K562 (cell line): ENCODE measurements at regions not wholly inside any gene's neighbourhood (a gene's known extent, or its start where the extent isn't known, plus 50 kb on each side); places are given as distances from the start of the nearest gene placed in this dataset.

Experiments used
- ATAC-seq: fragments of 200-7000 bp; cut with Tn5 transposase; 3 replicates; pipeline ENCODE4 v1.9.1; 2020; ENCODE audit warnings: moderate library complexity
- BruUV-seq: library from RNA; stranded (reverse); fragments of 400-500 nt; replicated peaks from 2 replicates; lab custom pipeline; 2021; lab: Mats Ljungman, UMichigan
- CTCF ChIA-PET: fragments of 300-600 bp; formaldehyde crosslinking; extraction: SDS; loops from one replicate; lab custom pipeline; 2021; ENCODE audit warnings: low intra/inter-chr PET ratio; lab: Yijun Ruan, JAX
- POLR2A ChIA-PET: fragments of 300-600, 350-650 bp; sonication (Branson Sonifier 250); formaldehyde crosslinking; extraction: SDS; loops from one replicate; lab custom pipeline; 2021; ENCODE audit warnings: antibody characterized with exemption, inconsistent platforms; lab: Yijun Ruan, JAX
- DNase-seq, 4 experiments: peaks; one replicate each; pipeline versions ENCODE4 v3.0.0 to v3.0.0-alpha.2; 2011 to 2018; ENCODE audit warnings: low spot score in 3 of 4, mixed read lengths in 3 of 4; ENCODE audit errors: extremely low read depth in 1 of 4
- FAIRE-seq: peaks from 2 replicates; lab custom pipeline; 2011; peaks lifted over from hg19 to GRCh38; lab: Jason Lieb, UNC
- H2AFZ ChIP-seq: 2 replicates; pipeline ENCODE4 v1.6.0; 2011; ENCODE audit warnings: low read depth, low read length, control low read depth, inconsistent platforms
- H3K27ac ChIP-seq: fragments of 200-600 bp; 3 replicates; pipeline ENCODE4 v1.8.0; 2011; ENCODE audit warnings: low read depth, mild to moderate bottlenecking, control low read depth, inconsistent platforms, low read length, moderate library complexity, mixed read lengths; ENCODE audit errors: extremely low read depth
- H3K27me3 ChIP-seq, 2 experiments: fragments of 300-600 bp in 1 of 2; 2 replicates in 1 of 2; 3 replicates in 1 of 2; pipeline versions ENCODE4 v1.6.0 to v1.8.0; 2011; ENCODE audit warnings: inconsistent platforms in 2 of 2, low read length in 2 of 2, mild to moderate bottlenecking in 1 of 2, mixed read lengths in 1 of 2, moderate library complexity in 1 of 2; ENCODE audit not compliant: control insufficient read depth in 2 of 2, insufficient read depth in 2 of 2
- H3K36me3 ChIP-seq: fragments of 300-600 bp; 3 replicates; pipeline ENCODE4 v1.8.0; 2011; ENCODE audit warnings: mild to moderate bottlenecking, low read length, inconsistent platforms; ENCODE audit not compliant: control insufficient read depth, insufficient read depth
- H3K4me1 ChIP-seq, 2 experiments: fragments of 200-600 bp in 1 of 2; replicated peaks in 1 of 2; 2 replicates in 1 of 2; 3 replicates in 1 of 2; pipeline versions ENCODE4 v1.5.1 to v1.8.0; 2011; ENCODE audit warnings: inconsistent platforms in 2 of 2, low read length in 2 of 2, mild to moderate bottlenecking in 1 of 2, mixed read lengths in 1 of 2, moderate library complexity in 1 of 2; ENCODE audit not compliant: control insufficient read depth in 2 of 2, insufficient read depth in 2 of 2
- H3K4me2 ChIP-seq: 2 replicates; pipeline ENCODE4 v1.6.1; 2011; ENCODE audit warnings: low read length, control low read depth, inconsistent platforms, mixed read lengths; ENCODE audit not compliant: insufficient read depth
- H3K4me3 ChIP-seq: fragments of 200-600 bp; sonication (generic), shearing (Covaris generic); 2 replicates; pipeline ENCODE4 v1.5.1; 2016; ENCODE audit warnings: control low read depth, inconsistent platforms
- H3K79me2 ChIP-seq: fragments of 200-600 bp; 3 replicates; pipeline ENCODE4 v1.8.0; 2011; ENCODE audit warnings: low read length, inconsistent platforms; ENCODE audit not compliant: control insufficient read depth, insufficient read depth
- H3K9ac ChIP-seq, 2 experiments: 2 replicates each; pipeline versions ENCODE4 v1.6.0 to v1.6.1; 2011; ENCODE audit warnings: low read depth in 2 of 2, low read length in 2 of 2, control low read depth in 1 of 2, inconsistent platforms in 1 of 2, mild to moderate bottlenecking in 1 of 2, mixed read lengths in 1 of 2; ENCODE audit not compliant: insufficient read depth in 1 of 2
- H3K9me1 ChIP-seq: one replicate; pipeline ENCODE4 v1.6.0; 2011; ENCODE audit warnings: inconsistent platforms, mild to moderate bottlenecking, low read length, moderate library complexity; ENCODE audit not compliant: control insufficient read depth, insufficient read depth
- H3K9me3 ChIP-seq: replicated peaks from 2 replicates; pipeline ENCODE4 v1.5.1; 2011; ENCODE audit warnings: low read depth, low read length, inconsistent platforms; ENCODE audit not compliant: control insufficient read depth, insufficient read depth
- H4K20me1 ChIP-seq: replicated peaks from 2 replicates; pipeline ENCODE4 v1.6.1; 2011; ENCODE audit warnings: low read length, inconsistent platforms, mixed read lengths; ENCODE audit not compliant: control insufficient read depth, insufficient read depth
- BRD4 ChIP-seq: fragments of 200-600 bp; sonication (generic); IDR thresholded peaks from 2 replicates; pipeline ENCODE4 v1.6.1; 2017; ENCODE audit warnings: inconsistent platforms
- DMBX1 ChIP-seq: fragments of 250-450 bp; sonication (Bioruptor Pico); IDR thresholded peaks from 2 replicates; pipeline ENCODE4 v1.8.0; 2022; ENCODE audit warnings: inconsistent platforms, mild to moderate bottlenecking, moderate library complexity, borderline replicate concordance
- GATA2 ChIP-seq: sonication (generic); formaldehyde crosslinking; IDR thresholded peaks from 2 replicates; pipeline ENCODE4 v1.4.0; 2020; ENCODE audit warnings: mild to moderate bottlenecking, missing genetic modification reagents
- IRF1 ChIP-seq: sonication (generic); formaldehyde crosslinking; IDR thresholded peaks from 2 replicates; pipeline ENCODE4 v1.8.0; 2022; ENCODE audit warnings: missing genetic modification reagents, mild to moderate bottlenecking, borderline replicate concordance
- JUN ChIP-seq, 2 experiments: sonication (generic) in 1 of 2; formaldehyde crosslinking in 1 of 2; IDR thresholded peaks; 2 replicates each; pipeline versions ENCODE4 v1.6.1 to v1.8.0; 2012 to 2022; ENCODE audit warnings: borderline replicate concordance in 2 of 2, mild to moderate bottlenecking in 2 of 2, improper control_type of control experiment in 1 of 2, low read depth in 1 of 2, low read length in 1 of 2, missing genetic modification reagents in 1 of 2
- KAT8 ChIP-seq: fragments of 450-650 bp; IDR thresholded peaks from 2 replicates; pipeline ENCODE4 v1.6.1; 2016; ENCODE audit warnings: low read depth, mild to moderate bottlenecking
- KDM4B ChIP-seq, 2 experiments: fragments of 450-650 bp in 1 of 2; sonication (generic) in 1 of 2; IDR thresholded peaks; 2 replicates each; pipeline ENCODE4 v1.6.1; 2016 to 2017; ENCODE audit warnings: borderline replicate concordance in 2 of 2, antibody characterized with exemption in 1 of 2, low read depth in 1 of 2, mild to moderate bottlenecking in 1 of 2
- KLF10 ChIP-seq: fragments of 250-450 bp; sonication (Bioruptor Pico); IDR thresholded peaks from 2 replicates; pipeline ENCODE4 v1.6.1; 2021; ENCODE audit warnings: matching md5 sums
- SREBF2 ChIP-seq: sonication (generic); formaldehyde crosslinking; IDR thresholded peaks from 2 replicates; pipeline ENCODE4 v1.4.0; 2020; ENCODE audit warnings: mild to moderate bottlenecking, missing genetic modification reagents
- TBL1XR1 ChIP-seq, 2 experiments: IDR thresholded peaks; 2 replicates each; pipeline ENCODE4 v1.6.1; 2012; ENCODE audit warnings: improper control_type of control experiment in 2 of 2, low read length in 2 of 2, mild to moderate bottlenecking in 1 of 2
- WGBS: fragments of 100-300 bp; shearing (Covaris generic); methylation state at CpG from one replicate; pipeline ENCODE4 v1.1.6; 2016; ENCODE audit warnings: low coverage, mixed read lengths; ENCODE audit not compliant: insufficient coverage; ENCODE audit errors: missing lambda C conversion rate; 5-methylcytosine and 5-hydroxymethylcytosine counted together
- in situ Hi-C: fragments of 300-500 bp; cut with MboI; formaldehyde crosslinking; loops from 4 replicates; pipeline ENCODE4 v1.15.0; 2018; ENCODE audit warnings: inconsistent platforms, mixed read lengths
- intact Hi-C: fragments of 100-400 bp; cut with micrococcal nuclease; formaldehyde crosslinking; loops from 2 replicates; pipeline ENCODE4 v1.14.2; 2022

- Histone ChIP-seq H3K27ac (no peak overlapping the region), H3K4me3 (no peak overlapping the region), H3K27me3 (no peaks in the 10 kb centered on the region), H3K4me2 (no peak overlapping the region), H3K36me3 (no peaks in the 10 kb centered on the region), H3K9me3 (no peaks in the 10 kb centered on the region), H3K79me2 (no peaks in the 10 kb centered on the region), H3K9me1 (no peaks in the 10 kb centered on the region), H2AFZ (no peak overlapping the region), H4K20me1 (no peaks in the 10 kb centered on the region), H3K4me1 (no peaks in the 10 kb centered on the region), H3K9ac (no peak overlapping the region)
- FAIRE-seq (no peak), DNase-seq (no peak), ATAC-seq (no peak)
- ChIA-PET POLR2A (no interaction called here), CTCF (no interaction called here)
- in situ Hi-C loops (no loop called here), intact Hi-C loops (no loop called here)
- BruUV-seq: no TSS peak
- WGBS: 0% methylated on average over 4 of the region's 5 CpGs
- TF ChIP-seq TBL1XR1 (IDR thresholded peaks at IDR 0.05; ENCODE audit: low read length in 2 of 2) (no peak), KAT8 (no peak), DMBX1 (CRISPR knock-in tag) (no peak), SREBF2 (CRISPR knock-in tag) (no peak), IRF1 (CRISPR knock-in tag) (no peak), KLF10 (no peak), GATA2 (CRISPR knock-in tag) (no peak), BRD4 (no peak), JUN (IDR thresholded peaks at IDR 0.05; ENCODE audit: borderline replicate concordance, low read depth, low read length) (no peak), JUN (CRISPR knock-in tag; IDR thresholded peaks at IDR 0.05; ENCODE audit: borderline replicate concordance) (no peak), KDM4B (IDR thresholded peaks at IDR 0.05; ENCODE audit: borderline replicate concordance in 2 of 2, low read depth in 1 of 2) (no peak)
Measured at GRCh38 chr1:81374481-81374880, 426.3 kb upstream of the ADGRL2 start.
